ENCODE measurements at regions not wholly inside any gene's neighbourhood (a gene's known extent, or its start where the extent isn't known, plus 50 kb on each side); places are given as distances from the start of the nearest gene placed in this dataset.

DNA sequence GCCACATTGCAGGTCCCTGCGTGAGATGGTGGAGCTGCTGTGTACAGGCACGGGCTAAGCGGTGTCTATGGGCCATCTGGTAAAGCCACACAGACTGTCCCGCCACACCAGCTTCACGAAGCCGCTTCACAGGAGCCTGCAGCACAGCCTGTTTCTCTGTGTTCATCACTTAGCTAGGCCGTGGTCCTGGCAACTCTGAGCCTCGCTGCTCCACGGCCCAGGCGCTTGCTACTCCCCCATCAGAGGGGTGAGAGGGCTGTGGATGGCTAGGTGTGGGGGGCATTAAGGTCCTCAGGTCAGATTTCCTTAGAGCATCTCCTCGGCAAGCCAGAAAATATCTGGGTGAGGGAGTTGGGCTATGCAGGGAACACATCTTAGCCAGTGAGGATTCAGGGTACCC is 225.7 kb downstream of the GLI2 start:
- H3K27ac ChIP-seq = no peak overlapping the region
- no peak for TF ChIP-seq ZFX (IDR thresholded peaks at IDR 0.05)
- TF ChIP-seq, protein P1, sequence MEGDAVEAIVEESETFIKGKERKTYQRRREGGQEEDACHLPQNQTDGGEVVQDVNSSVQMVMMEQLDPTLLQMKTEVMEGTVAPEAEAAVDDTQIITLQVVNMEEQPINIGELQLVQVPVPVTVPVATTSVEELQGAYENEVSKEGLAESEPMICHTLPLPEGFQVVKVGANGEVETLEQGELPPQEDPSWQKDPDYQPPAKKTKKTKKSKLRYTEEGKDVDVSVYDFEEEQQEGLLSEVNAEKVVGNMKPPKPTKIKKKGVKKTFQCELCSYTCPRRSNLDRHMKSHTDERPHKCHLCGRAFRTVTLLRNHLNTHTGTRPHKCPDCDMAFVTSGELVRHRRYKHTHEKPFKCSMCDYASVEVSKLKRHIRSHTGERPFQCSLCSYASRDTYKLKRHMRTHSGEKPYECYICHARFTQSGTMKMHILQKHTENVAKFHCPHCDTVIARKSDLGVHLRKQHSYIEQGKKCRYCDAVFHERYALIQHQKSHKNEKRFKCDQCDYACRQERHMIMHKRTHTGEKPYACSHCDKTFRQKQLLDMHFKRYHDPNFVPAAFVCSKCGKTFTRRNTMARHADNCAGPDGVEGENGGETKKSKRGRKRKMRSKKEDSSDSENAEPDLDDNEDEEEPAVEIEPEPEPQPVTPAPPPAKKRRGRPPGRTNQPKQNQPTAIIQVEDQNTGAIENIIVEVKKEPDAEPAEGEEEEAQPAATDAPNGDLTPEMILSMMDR (conservative IDR thresholded peaks at IDR 0.05) = no peak

DNA sequence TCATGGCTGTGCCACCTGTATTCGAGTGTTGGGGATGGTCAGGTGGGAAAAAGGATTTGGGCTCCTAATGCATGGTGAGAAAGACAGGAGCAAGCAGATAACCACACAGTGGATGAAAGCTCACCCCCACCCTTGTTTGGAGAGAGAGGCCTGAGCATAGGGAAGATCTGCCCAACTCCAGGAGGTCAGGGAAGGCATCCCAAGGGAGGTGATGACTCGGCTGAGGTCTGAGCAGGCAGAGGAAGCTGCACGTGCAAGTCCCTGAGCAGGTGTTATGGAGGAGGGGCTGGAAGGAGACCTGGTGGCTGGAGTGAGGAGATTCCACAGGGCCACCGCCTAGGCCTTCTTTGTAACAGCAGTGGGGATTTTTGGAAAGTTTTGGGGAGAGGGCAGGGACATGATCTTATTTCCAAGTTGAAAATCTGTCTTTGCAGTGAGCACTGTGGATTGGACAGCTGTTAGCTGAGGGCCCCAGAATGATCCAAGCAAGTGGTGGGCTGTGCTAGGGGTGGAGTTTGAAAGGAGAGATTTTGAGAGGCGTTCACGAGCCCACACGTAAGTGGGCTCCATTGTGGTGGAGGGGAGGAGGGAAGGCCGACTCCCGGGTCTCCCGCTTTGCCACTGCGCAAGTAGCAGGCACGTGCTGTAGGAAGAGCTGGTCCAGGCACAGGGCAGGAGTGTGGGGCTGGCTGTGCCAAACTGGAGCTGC is 228.5 kb downstream of the GLI2 start:
- no peak overlapping the region for H3K27ac ChIP-seq
- TF ChIP-seq ZFX (IDR thresholded peaks at IDR 0.05) = no peak
- TF ChIP-seq, protein P1 (conservative IDR thresholded peaks at IDR 0.05) = no peak

GRCh38 chr2:120964819-120965218 is 229.2 kb downstream of the GLI2 start:
- no peak overlapping the region for H3K27ac ChIP-seq
- TF ChIP-seq, protein P1 (conservative IDR thresholded peaks at IDR 0.05) = no peak
- TF ChIP-seq ZFX (IDR thresholded peaks at IDR 0.05) = no peak

DNA sequence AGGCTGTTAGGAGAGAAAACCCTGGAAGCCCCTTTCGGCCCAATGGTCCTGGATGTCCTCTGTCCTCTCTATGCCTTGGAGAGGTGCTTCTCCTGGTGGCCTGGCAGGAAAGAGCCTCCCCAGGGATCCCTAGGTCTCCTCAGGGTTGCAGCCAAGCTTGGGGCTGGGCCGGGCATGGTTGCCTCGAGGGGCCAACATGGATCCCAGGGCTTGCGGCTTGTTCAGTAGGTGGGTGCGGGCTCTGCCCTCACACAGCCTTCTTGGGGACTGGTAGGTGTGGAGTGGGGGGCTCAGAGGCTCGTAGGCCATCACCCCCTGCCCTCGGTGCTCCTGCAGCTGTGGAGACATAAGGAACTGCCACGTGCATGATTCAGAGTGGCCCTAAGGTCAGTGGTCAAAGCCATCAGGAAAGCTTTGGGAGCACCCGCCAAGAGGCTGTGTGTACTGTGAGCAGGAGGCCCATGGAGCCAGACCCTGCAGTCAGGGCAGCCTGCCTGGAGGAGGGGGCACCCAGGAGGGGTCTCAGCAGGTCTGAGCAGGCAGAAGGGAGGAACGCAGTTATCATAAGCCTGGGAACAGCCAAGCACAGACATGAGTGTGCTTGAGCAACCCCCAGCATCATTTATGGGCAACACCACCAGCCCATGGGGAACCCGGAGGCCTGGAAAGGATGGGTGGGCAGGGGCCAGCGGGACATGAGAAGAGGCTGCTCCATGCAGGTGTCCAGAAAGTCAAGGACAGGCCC is 231.0 kb downstream of the GLI2 start:
- no peak overlapping the region for H3K27ac ChIP-seq
- TF ChIP-seq, protein P1 (conservative IDR thresholded peaks at IDR 0.05) = no peak

DNA sequence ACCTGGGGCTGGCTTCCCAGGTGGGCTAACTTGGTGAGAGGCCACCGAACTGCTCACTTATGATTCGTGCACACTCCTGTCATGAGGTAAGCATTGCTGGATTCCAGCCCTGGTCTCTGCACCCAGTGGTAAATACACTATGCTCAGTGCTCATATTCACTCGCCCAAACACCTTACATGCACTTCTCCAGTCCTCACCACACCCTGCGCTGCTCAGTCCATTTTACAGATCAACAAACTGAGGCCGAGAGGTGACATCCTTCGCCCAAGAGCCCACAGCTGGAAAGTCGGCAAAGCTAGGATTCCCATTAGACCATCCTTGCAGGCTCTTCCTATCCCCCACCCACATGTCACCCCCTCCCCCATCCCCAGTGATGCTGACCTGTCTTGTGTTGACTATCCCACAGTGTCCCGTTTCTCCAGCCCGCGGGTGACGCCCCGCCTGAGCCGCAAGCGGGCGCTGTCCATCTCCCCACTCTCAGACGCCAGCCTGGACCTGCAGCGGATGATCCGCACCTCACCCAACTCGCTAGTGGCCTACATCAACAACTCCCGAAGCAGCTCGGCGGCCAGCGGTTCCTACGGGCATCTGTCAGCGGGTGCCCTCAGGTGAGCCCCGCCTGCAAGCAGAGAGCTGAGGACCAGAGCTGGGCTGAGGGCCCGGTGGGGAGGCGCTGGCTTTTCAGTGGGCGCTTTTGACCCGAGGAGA is 232.8 kb downstream of the GLI2 start:
- TF ChIP-seq, protein P1 (conservative IDR thresholded peaks at IDR 0.05) = no peak
- no peak for TF ChIP-seq ZFX (IDR thresholded peaks at IDR 0.05)
- H3K27ac ChIP-seq = no peak overlapping the region

DNA sequence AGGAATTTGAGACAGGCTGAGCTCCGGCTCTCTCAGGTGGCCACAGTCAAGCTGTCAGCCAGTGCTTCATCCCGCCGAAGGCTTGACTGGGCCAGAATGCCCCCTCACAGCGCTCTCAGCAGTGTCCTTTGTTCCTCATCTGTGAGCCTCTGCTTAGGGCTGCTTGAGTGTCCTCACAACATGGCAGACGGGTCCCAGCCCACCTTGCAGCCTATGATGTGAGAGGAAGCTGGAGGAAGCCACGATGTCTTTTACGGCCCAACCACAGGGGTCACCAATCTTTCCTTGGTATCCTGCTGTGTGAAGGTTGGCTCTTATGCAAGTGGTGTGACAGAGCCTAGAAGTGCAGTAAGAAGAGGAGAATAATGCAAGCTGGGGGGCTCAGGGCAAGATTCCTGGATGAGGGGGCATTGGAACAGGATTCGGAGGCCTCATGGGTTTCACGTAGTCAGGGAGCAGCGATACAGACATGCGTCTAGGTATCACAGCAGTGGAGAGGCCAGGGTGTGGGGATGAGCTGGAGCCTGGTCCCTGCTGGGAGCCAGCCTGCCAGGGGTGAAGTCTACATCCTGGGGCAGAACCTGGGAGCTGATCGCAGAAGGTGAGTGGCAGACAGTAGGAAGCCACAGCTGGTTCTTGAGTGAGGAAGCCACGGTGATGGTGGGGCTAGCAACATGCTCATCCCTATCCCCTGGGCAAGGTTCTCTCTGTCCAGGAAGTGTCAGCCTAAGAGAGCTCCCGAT is 234.1 kb downstream of the GLI2 start:
- no peak overlapping the region for H3K27ac ChIP-seq
- TF ChIP-seq, protein P1 (conservative IDR thresholded peaks at IDR 0.05) = no peak
- TF ChIP-seq ZFX (IDR thresholded peaks at IDR 0.05) = no peak

Measured in C4-2B (cell line).